ENCODE measurements at regions not wholly inside any gene's neighbourhood (a gene's known extent, or its start where the extent isn't known, plus 50 kb on each side); places are given as distances from the start of the nearest gene placed in this dataset.

DNA sequence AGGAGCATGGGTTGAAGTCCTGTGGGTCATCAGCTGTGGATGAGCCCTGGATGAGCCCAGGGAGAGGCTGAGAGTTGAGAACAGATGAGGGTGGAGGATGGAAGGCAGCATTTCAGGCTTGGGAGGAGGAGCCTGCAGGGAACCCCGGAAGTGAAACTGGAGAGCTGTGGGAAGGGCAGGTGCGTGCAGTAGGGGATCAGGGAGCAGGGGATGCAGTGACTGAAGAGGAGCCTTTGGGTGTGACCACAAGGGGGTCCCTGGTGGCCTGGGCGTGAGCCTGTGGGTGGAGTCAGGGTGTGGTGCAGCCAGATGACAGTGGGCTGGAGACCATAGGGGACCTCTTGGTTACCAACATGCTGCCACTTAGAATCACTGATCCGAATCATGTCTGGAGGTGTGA is 115.5 kb downstream of the PAPOLA start:
- TF ChIP-seq, protein P1, sequence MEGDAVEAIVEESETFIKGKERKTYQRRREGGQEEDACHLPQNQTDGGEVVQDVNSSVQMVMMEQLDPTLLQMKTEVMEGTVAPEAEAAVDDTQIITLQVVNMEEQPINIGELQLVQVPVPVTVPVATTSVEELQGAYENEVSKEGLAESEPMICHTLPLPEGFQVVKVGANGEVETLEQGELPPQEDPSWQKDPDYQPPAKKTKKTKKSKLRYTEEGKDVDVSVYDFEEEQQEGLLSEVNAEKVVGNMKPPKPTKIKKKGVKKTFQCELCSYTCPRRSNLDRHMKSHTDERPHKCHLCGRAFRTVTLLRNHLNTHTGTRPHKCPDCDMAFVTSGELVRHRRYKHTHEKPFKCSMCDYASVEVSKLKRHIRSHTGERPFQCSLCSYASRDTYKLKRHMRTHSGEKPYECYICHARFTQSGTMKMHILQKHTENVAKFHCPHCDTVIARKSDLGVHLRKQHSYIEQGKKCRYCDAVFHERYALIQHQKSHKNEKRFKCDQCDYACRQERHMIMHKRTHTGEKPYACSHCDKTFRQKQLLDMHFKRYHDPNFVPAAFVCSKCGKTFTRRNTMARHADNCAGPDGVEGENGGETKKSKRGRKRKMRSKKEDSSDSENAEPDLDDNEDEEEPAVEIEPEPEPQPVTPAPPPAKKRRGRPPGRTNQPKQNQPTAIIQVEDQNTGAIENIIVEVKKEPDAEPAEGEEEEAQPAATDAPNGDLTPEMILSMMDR (IDR thresholded peaks at IDR 0.05) = no peak
- no peak for TF ChIP-seq POLR2A (IDR thresholded peaks at IDR 0.05)
